Iris pigment epithelial cell (primary cell): ENCODE measurements at regions not wholly inside any gene's neighbourhood (a gene's known extent, or its start where the extent isn't known, plus 50 kb on each side); places are given as distances from the start of the nearest gene placed in this dataset.
A peak's percentile ranks its signal among the peaks of the same experiment; 100 is the strongest.
"Not testable (repeated sequence)": the region's sequence is repeated elsewhere in the genome, so short reads cannot be mapped to it uniquely, and the experiment has no call there.

Experiments
- DNase-seq: peaks from one replicate; pipeline ENCODE4 v3.0.0-alpha.2; 2011; ENCODE audit warnings: low read depth

- DNase-seq: peak; percentile 57
Measured at GRCh38 chr4:105050896-105051295, 95.8 kb upstream of the TET2 start.

GRCh38 chr4:105057370-105058105 lies 89.1 kb upstream of the TET2 start:
- no peak for DNase-seq

GRCh38 chr4:105058177-105058812 lies 88.4 kb upstream of the TET2 start:
- peak; percentile 81 for DNase-seq

- no peak for DNase-seq
Measured at GRCh38 chr4:105059337-105059736, 87.3 kb upstream of the TET2 start.

- peak; percentile 32 for DNase-seq
Measured at GRCh38 chr4:105060628-105061027, 86.0 kb upstream of the TET2 start.

GRCh38 chr4:105061136-105061696 lies 85.5 kb upstream of the TET2 start:
- peak; percentile 24 for DNase-seq

- DNase-seq: peak; percentile 4
Measured at GRCh38 chr4:105061731-105062130, 84.9 kb upstream of the TET2 start.

GRCh38 chr4:105066401-105066800 lies 80.3 kb upstream of the TET2 start:
- DNase-seq: no peak

GRCh38 chr4:105067431-105067830 lies 79.2 kb upstream of the TET2 start:
- no peak for DNase-seq

- DNase-seq: no peak
Measured at GRCh38 chr4:105067946-105068345, 78.7 kb upstream of the TET2 start.

GRCh38 chr4:105068516-105068915 lies 78.2 kb upstream of the TET2 start:
- DNase-seq: no peak

- not testable (repeated sequence) for DNase-seq
Measured at GRCh38 chr4:105072095-105072494, 74.6 kb upstream of the TET2 start.

- no peak for DNase-seq
Measured at GRCh38 chr4:105074097-105074496, 72.6 kb upstream of the TET2 start.

GRCh38 chr4:105075045-105075444 lies 71.6 kb upstream of the TET2 start:
- DNase-seq: no peak

- DNase-seq: peak; percentile 85
Measured at GRCh38 chr4:105088110-105088879, 58.4 kb upstream of the TET2 start.

GRCh38 chr4:105092356-105092755 lies 54.3 kb upstream of the TET2 start:
- peak; percentile 86 for DNase-seq

GRCh38 chr4:105092768-105093167 lies 53.9 kb upstream of the TET2 start:
- peak; percentile 64 for DNase-seq

GRCh38 chr4:105093975-105094374 lies 52.7 kb upstream of the TET2 start:
- no peak for DNase-seq
